ENCODE measurements at regions not wholly inside any gene's neighbourhood (a gene's known extent, or its start where the extent isn't known, plus 50 kb on each side); places are given as distances from the start of the nearest gene placed in this dataset.

- no peak for DNase-seq
These were observed 102.1 kb upstream of the SIAH1 start for GRCh38 chr16:48487287-48487686.

DNA sequence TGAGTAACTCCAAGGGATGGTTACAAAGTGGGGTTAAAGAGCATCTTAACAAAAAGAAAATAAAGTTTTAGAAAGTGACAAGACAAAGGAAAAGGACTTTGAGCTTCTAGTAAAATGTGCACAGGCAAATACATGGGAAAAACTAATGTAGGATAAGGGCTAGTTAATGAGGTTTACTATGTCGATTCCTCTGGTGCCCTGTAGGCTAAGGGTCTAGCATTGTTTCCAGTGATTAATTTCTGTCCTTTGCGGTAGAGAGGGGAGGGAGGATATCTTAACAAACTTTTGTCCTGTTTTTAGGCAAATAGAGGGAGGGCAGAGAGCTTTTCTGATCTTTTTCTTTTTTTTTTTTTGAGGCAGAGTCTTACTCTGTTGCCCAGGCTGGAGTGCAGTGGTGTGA, 96.6 kb upstream of the SIAH1 start:
- DNase-seq, result no peak

DNA sequence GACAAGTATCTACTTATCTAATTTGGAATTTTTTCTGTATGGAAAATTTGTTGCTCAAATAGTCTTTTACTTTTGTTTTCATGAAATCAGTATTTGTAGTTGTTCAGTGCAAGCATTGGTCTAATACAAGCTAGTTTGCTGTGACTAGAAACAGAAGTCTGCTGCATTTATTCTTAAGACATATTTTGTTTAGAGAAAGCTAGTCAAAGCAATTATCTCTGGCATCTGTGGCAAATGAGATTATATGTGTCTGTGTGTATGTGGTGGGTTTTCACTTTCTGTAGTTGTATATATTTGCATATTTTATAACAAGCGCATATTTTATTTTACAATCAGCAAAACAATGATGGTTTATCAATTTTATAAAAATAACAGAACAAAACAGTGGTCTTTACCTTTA, 96.0 kb upstream of the SIAH1 start:
- DNase-seq, result no peak

GRCh38 chr16:48479955-48480354, 94.7 kb upstream of the SIAH1 start:
- DNase-seq, result no peak

GRCh38 chr16:48479329-48479728, 94.1 kb upstream of the SIAH1 start:
- DNase-seq, result no peak

GRCh38 chr16:48478393-48478792, 93.2 kb upstream of the SIAH1 start:
- DNase-seq, result peak; percentile 60

DNA sequence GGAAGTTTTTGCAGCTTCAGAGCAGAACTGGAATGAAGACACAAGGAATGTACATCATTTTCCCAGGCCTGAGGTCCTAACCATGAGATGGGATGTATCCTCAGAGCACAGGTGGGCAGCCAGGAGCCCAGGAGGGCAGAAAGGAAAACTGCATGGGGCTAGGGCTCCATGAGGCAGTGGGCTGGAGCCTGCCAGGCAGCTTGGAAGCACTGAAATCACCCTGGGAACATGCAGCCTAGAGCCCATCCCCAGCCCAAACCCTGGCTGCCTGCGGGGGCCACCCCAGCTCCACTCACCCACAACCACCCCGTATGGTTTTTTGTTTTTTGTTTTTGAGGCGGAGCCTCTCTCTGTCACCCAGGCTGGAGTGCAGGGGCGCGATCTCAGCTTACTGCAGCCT, 86.2 kb upstream of the SIAH1 start:
- no peak for DNase-seq

GRCh38 chr16:48462106-48462740, 77.0 kb upstream of the SIAH1 start:
- no peak for DNase-seq

DNA sequence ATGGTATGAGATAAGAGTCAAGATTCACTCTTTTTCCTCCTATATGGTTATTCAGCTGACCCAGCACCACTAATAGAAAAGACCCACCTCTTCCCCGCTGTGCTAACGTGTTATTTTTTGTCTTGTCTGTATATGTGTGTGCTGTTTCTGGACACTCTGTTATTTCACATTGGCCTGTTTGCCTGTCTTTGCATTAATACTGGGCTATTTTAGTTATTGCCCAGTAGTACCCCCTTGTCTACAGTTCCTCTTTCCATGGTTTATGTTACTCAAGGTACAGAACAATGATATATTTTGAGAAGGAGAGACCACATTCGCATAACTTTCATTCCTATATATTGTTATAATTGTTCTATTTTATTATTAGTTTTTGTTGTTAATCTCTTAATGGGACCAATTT, 74.0 kb upstream of the SIAH1 start:
- DNase-seq, result no peak

- no peak for DNase-seq
These were observed 68.8 kb upstream of the SIAH1 start for GRCh38 chr16:48454051-48454450.

DNA sequence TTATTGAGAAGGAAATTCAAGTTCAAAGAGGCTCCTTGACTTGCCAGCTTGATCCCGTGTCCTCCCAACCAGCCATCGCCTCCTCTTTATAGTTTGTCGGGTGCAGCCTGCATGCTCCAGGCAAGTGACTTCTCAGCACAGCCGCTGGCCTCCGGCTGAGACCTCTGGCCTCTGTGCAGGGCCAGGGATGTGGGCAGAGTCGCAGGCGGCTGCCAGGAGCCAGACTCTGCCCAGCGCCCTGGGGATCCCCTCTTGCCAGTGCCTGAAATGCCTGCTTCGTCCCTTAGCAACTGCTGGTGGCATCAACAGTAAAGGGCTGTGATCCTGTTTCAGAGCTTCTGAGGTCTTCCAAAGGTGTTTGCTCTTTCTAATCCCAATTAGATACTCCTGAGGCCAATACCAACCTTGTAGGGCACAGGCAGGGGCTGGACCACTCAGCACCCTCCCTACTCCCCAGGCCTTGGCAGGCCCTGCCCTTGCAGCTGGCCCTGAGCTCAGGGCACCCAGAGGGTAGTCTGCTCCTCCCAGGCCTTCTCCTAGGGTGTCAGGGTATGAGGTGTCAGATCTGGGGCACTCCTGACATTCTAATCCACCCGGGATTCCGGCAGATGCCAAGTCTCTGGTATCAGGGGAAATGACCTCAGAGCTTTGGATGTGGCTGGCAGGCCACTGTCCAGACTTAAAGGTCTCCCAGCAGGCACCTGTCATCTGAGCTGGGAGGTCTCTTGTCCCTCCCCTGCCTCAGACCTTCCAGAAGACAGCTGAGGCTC, 68.0 kb upstream of the SIAH1 start:
- no peak for DNase-seq

GRCh38 chr16:48451323-48451722, 66.1 kb upstream of the SIAH1 start:
- no peak for DNase-seq

- DNase-seq, result peak; percentile 22
These were observed 65.2 kb upstream of the SIAH1 start for GRCh38 chr16:48450367-48450766.

DNA sequence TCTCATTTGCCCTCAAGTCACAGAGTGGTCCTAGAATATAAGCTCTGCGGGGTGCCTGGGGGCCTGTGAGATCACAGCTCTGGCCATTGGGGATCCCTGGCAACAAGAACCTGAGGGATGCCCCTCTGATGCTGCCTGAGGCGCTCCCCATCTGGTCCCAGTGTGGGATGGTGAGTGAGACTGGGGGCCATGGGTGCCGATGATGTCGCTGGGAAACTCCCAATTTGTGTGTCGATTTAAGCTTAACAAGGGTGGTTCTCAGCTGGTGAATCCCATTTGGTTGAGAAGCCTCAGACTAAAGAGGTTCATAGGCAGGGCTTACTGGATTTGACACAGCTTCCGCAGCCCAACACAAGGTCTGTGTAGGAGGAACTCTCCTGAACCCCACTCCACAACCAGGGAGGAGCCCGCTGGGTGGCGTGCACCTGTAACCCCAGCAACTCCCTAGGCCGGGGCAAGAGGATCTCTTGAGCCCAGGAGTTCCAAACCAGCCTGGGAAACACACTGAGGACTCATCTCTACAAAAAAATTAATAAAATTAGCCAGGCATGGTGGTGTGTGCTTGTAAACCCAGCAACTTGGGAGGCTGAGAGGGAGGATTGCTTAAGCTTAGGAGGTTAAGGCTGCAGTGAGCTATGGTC, 63.7 kb upstream of the SIAH1 start:
- DNase-seq, result no peak

DNA sequence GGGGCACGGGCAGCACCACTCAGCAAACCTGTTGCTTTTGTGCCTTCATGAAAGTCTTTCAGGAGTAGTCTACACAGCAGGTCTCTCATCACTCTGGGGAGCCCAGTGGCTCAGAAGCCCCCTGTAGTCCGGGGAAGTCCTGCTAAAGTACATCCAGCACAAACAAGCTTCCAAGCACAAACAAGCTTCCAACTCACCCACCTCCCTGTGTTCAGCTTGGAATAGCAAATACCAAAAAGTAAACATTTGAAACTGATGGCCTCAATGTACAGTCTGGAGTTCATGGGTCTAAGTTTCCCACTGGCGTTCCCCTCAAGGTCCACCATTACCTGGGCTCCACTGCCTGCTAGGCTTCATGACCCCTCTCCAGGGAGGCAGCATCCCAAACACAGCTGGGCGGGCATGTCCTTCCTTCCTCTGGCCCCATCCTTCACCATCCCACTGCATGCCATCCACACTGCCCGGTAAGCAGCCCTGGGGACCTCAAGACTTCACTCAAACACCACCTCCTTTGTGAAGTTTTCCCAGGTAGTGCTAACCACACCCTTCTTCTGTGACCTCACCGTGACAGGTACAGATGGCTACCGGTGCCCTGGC, 62.8 kb upstream of the SIAH1 start:
- DNase-seq, result no peak

DNA sequence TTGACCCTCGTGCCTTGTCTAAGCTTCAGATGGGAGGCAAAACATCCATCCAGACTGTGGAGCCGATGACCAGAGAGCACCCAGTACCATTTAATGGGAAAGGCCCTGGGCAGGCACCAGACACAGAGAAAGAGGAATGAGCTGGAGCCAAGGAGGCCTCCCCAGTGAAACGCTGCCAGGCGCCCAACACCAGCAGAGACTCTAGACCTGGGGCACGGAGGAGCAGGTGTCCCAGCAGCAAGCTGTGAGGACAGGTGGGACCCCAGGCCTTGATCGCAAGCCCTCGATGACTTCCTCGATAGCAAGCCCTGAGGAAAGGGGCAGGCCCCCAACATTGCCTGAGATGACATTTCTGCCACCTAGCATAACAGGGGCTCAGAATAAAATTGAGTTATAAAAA, 62.2 kb upstream of the SIAH1 start:
- no peak for DNase-seq

GRCh38 chr16:48446534-48446920, 61.3 kb upstream of the SIAH1 start:
- no peak for DNase-seq

DNA sequence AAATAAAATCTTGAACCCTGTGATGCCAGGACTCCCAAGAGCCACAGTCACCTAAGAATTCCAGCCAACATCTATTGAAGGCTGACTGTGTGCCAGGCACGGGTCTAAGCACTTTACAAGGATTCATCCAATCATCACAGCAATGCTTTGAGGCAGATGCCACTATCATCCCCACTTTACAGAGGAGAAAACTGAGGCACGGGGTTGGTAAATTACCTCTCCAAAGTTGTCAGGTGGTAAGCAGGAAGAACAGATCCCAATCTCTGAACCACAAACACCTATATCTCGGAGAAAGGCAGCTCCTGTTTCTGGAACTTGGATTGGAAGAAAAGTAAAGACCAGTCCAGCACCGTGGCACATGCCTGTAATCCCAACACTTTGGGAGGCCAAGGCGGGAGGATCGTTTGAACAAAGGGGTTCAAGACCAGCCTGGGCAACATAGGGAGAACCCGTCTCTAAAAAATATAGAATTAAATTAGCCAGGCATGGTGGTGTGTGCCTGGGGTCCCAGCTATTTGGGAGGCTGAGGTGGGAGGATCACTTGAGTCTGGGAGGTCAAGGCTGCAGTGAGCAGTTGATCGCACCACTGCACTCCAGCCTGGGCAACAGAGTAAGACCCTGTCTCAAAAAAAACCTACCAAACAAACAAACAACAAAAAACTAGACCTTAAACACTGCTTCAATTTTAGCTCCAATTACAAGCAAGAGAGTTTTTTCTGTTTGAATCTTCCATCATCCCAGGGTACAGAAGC, 60.7 kb upstream of the SIAH1 start:
- no peak for DNase-seq

GRCh38 chr16:48444574-48444973, 59.4 kb upstream of the SIAH1 start:
- peak; percentile 92 for DNase-seq

DNA sequence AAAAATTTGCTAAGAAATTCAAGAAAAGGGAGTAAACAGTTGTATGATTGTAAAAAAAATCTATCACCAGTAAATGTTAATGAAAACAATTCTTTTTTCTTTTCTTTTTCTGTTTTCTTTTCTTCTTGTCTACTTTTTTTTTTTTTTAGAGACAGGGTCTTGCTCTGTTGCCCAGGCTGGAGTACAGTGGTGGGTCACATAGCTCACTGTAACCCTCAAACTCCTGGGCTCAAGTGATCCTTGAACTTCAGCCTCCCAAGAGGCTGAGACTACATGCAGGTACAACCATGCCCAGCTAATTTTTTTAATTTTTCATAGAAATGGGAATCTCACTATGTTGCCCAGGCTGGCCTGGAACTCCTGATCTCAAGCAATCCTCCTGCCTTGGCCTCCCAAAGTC, 57.2 kb upstream of the SIAH1 start:
- DNase-seq, result no peak

- DNase-seq, result no peak
These were observed 56.7 kb upstream of the SIAH1 start for GRCh38 chr16:48441863-48442279.

GRCh38 chr16:48441106-48441505, 55.9 kb upstream of the SIAH1 start:
- DNase-seq, result no peak

DNA sequence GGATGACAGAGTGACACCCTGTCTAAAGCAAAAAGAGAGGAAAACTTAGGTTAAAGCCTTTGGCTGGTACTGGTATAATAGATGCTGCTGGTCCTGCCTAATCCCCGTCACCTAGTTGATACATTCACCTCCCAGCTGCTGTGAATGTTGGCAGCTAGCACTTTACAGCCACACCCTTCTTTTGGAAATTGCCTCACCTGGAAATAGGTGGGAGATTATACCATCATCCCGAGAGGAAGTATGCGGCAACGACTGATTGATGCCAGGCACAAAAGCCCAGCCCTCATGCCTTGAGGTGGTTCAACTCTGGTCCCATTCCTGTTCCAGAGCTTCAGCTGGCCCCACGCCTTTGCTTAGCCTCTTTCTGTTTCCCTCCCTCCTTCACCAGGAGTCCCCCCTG, 53.2 kb upstream of the SIAH1 start:
- DNase-seq, result no peak

Measured in fibroblast of skin of right biceps (primary cell).